ENCODE measurements at regions not wholly inside any gene's neighbourhood (a gene's known extent, or its start where the extent isn't known, plus 50 kb on each side); places are given as distances from the start of the nearest gene placed in this dataset.

- DNase-seq (ENCODE audit: low read depth), result no peak
- TF ChIP-seq CTCF (IDR thresholded peaks at IDR 0.05; ENCODE audit: low read depth, low read length), result no peak
- no peak for TF ChIP-seq POLR2A (IDR thresholded peaks at IDR 0.05; ENCODE audit: extremely low read depth, insufficient read length)
- TF ChIP-seq MYC (IDR thresholded peaks at IDR 0.05; ENCODE audit: low read depth, low read length), result no peak
- TF ChIP-seq MAX (IDR thresholded peaks at IDR 0.05; ENCODE audit: low read depth, low read length), result no peak
- no peak overlapping the region for H3K4me3 ChIP-seq (ENCODE audit: low read depth, low read length)
Observed at GRCh38 chr18:40926679-40927078, 1028.4 kb upstream of the PIK3C3 start.

- no peak for DNase-seq (ENCODE audit: low read depth)
- H3K4me3 ChIP-seq (ENCODE audit: low read depth, low read length), result no peak overlapping the region
- TF ChIP-seq MYC (IDR thresholded peaks at IDR 0.05; ENCODE audit: low read depth, low read length) (no peak), CTCF (IDR thresholded peaks at IDR 0.05; ENCODE audit: low read depth, low read length) (no peak), POLR2A (IDR thresholded peaks at IDR 0.05; ENCODE audit: extremely low read depth, insufficient read length) (no peak), MAX (IDR thresholded peaks at IDR 0.05; ENCODE audit: low read depth, low read length) (no peak)
Observed at GRCh38 chr18:40925071-40925541, 1029.9 kb upstream of the PIK3C3 start.

GRCh38 chr18:40921845-40922629 lies 1033.0 kb upstream of the PIK3C3 start:
- TF ChIP-seq MYC (IDR thresholded peaks at IDR 0.05; ENCODE audit: low read depth, low read length) (no peak), MAX (IDR thresholded peaks at IDR 0.05; ENCODE audit: low read depth, low read length) (no peak), CTCF (IDR thresholded peaks at IDR 0.05; ENCODE audit: low read depth, low read length) (no peak), POLR2A (IDR thresholded peaks at IDR 0.05; ENCODE audit: extremely low read depth, insufficient read length) (no peak)
- H3K4me3 ChIP-seq (ENCODE audit: low read depth, low read length), result no peak overlapping the region
- DNase-seq (ENCODE audit: low read depth), result no peak

- no peak overlapping the region for H3K4me3 ChIP-seq (ENCODE audit: low read depth, low read length)
- DNase-seq (ENCODE audit: low read depth), result no peak
- no peak for TF ChIP-seq POLR2A (IDR thresholded peaks at IDR 0.05; ENCODE audit: extremely low read depth, insufficient read length)
- no peak for TF ChIP-seq CTCF (IDR thresholded peaks at IDR 0.05; ENCODE audit: low read depth, low read length)
- no peak for TF ChIP-seq MYC (IDR thresholded peaks at IDR 0.05; ENCODE audit: low read depth, low read length)
- TF ChIP-seq MAX (IDR thresholded peaks at IDR 0.05; ENCODE audit: low read depth, low read length), result no peak
Observed at GRCh38 chr18:40917056-40917455, 1038.0 kb upstream of the PIK3C3 start.

GRCh38 chr18:40915724-40916123 lies 1039.3 kb upstream of the PIK3C3 start:
- H3K4me3 ChIP-seq (ENCODE audit: low read depth, low read length), result no peak overlapping the region

More at GRCh38 chr18:40915724-40916123, 1039.3 kb upstream of the PIK3C3 start:
- TF ChIP-seq MYC (IDR thresholded peaks at IDR 0.05; ENCODE audit: low read depth, low read length) (no peak), POLR2A (IDR thresholded peaks at IDR 0.05; ENCODE audit: extremely low read depth, insufficient read length) (no peak), CTCF (IDR thresholded peaks at IDR 0.05; ENCODE audit: low read depth, low read length) (no peak), MAX (IDR thresholded peaks at IDR 0.05; ENCODE audit: low read depth, low read length) (no peak)
- no peak for DNase-seq (ENCODE audit: low read depth)
